PC-9 (cell line): ENCODE measurements at regions not wholly inside any gene's neighbourhood (a gene's known extent, or its start where the extent isn't known, plus 50 kb on each side); places are given as distances from the start of the nearest gene placed in this dataset.

Experiments
- BruUV-seq: library from RNA; stranded (reverse); fragments of 400-500 nt; replicated peaks from 2 replicates; lab custom pipeline; 2021; lab: Mats Ljungman, UMichigan
- CTCF ChIA-PET: fragments of 300-600 bp; sonication (Branson Sonifier 250); formaldehyde crosslinking; loops from one replicate; lab custom pipeline; 2022; ENCODE audit warnings: antibody characterized with exemption; lab: Charles Lee
- POLR2A ChIA-PET: fragments of 300-600 bp; sonication (Branson Sonifier 250); formaldehyde crosslinking; loops from one replicate; lab custom pipeline; 2022; ENCODE audit warnings: antibody characterized with exemption; ENCODE audit not compliant: unreplicated experiment; lab: Charles Lee
- DNase-seq, 2 experiments: peaks; one replicate each; pipeline versions ENCODE4 v3.0.0 to v3.0.0-alpha.2; 2015 to 2022; ENCODE audit warnings: mixed read lengths in 1 of 2
- H2AFZ ChIP-seq: fragments of 200-600 bp; sonication (generic); 2 replicates; pipeline ENCODE4 v1.8.1; 2017; ENCODE audit warnings: antibody characterized with exemption
- H3F3A ChIP-seq: fragments of 200-600 bp; sonication (generic); 2 replicates; pipeline ENCODE4 v1.8.1; 2017; ENCODE audit warnings: antibody characterized with exemption, mild to moderate bottlenecking, low read depth; ENCODE audit not compliant: insufficient read depth
- H3K27ac ChIP-seq: fragments of 200-600 bp; sonication (generic); 2 replicates; pipeline ENCODE4 v1.6.1; 2016; ENCODE audit warnings: mixed run types
- H3K27me3 ChIP-seq: fragments of 200-600 bp; sonication (generic); 2 replicates; pipeline ENCODE4 v1.6.1; 2016; ENCODE audit warnings: low read depth, mixed run types; ENCODE audit not compliant: insufficient read depth
- H3K36me3 ChIP-seq: fragments of 200-600 bp; sonication (generic); 2 replicates; pipeline ENCODE4 v1.6.1; 2016; ENCODE audit warnings: low read depth, mixed run types
- H3K4me1 ChIP-seq: fragments of 200-600 bp; sonication (generic); replicated peaks from 2 replicates; pipeline ENCODE4 v1.6.1; 2016; ENCODE audit warnings: mixed run types; ENCODE audit not compliant: insufficient read depth
- H3K4me2 ChIP-seq: fragments of 200-600 bp; sonication (generic); 2 replicates; pipeline ENCODE4 v1.6.1; 2017; ENCODE audit warnings: mixed run types
- H3K4me3 ChIP-seq: fragments of 200-600 bp; sonication (generic); 2 replicates; pipeline ENCODE4 v1.6.1; 2016; ENCODE audit warnings: mixed run types
- H3K79me2 ChIP-seq: fragments of 200-600 bp; sonication (generic); 2 replicates; pipeline ENCODE4 v1.6.1; 2017; ENCODE audit warnings: low read depth, mixed run types
- H3K9me2 ChIP-seq: fragments of 200-600 bp; sonication (generic); 2 replicates; pipeline ENCODE4 v1.8.1; 2017; ENCODE audit warnings: mild to moderate bottlenecking; ENCODE audit not compliant: insufficient read depth
- H3K9me3 ChIP-seq: fragments of 200-600 bp; sonication (generic); 2 replicates; pipeline ENCODE4 v1.8.1; 2016; ENCODE audit warnings: low read depth; ENCODE audit not compliant: insufficient read depth
- H4K20me1 ChIP-seq: fragments of 200-600 bp; sonication (generic); 2 replicates; pipeline ENCODE4 v1.8.1; 2017; ENCODE audit not compliant: insufficient read depth
- EZH2 ChIP-seq: fragments of 200-600 bp; sonication (generic); IDR thresholded peaks from 2 replicates; pipeline ENCODE4 v1.8.0; 2017; ENCODE audit warnings: antibody characterized with exemption, low read depth
- intact Hi-C: fragments of 100-400 bp; cut with micrococcal nuclease; formaldehyde crosslinking; loops from one replicate; pipeline ENCODE4 v1.10.0; 2022; ENCODE audit not compliant: unreplicated experiment
- TF ChIP-seq, protein P1 (sequence below): fragments of 200-600 bp; sonication (generic); conservative IDR thresholded peaks from 2 replicates; pipeline ENCODE4 v1.6.1; 2017; ENCODE audit warnings: mixed run types, antibody characterized with exemption, mild to moderate bottlenecking, moderate library complexity

DNA sequence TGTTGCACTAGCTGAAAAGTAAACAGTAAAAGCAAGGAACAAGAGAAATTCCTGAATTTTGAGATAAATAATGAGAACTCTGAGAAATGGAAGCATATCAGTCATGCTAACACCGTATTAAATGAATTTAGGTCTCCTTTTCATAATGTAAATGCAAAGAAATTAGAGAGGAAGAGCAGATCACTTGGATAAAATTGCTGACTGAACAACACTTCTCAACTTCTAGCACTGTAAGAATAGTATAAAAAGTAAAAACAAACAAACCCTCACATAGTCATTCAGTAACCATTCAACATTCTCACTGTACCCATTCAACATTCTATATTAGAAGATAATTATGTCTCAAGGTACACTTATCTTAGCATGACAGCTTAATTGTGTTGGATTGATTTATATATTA, 217.3 kb upstream of the LRFN5 start:
- no peak for DNase-seq
- no peaks in the 10 kb centered on the region for H3K4me1 ChIP-seq
- BruUV-seq = no TSS peak
- H4K20me1 ChIP-seq = no peaks in the 10 kb centered on the region
- no peaks in the 10 kb centered on the region for H3K9me2 ChIP-seq
- no peaks in the 10 kb centered on the region for H3K27me3 ChIP-seq
- H3K36me3 ChIP-seq = no peaks in the 10 kb centered on the region
- H3F3A ChIP-seq = no peaks in the 10 kb centered on the region
- no peak overlapping the region for H3K27ac ChIP-seq
- TF ChIP-seq EZH2 = no peak
- TF ChIP-seq, protein P1, sequence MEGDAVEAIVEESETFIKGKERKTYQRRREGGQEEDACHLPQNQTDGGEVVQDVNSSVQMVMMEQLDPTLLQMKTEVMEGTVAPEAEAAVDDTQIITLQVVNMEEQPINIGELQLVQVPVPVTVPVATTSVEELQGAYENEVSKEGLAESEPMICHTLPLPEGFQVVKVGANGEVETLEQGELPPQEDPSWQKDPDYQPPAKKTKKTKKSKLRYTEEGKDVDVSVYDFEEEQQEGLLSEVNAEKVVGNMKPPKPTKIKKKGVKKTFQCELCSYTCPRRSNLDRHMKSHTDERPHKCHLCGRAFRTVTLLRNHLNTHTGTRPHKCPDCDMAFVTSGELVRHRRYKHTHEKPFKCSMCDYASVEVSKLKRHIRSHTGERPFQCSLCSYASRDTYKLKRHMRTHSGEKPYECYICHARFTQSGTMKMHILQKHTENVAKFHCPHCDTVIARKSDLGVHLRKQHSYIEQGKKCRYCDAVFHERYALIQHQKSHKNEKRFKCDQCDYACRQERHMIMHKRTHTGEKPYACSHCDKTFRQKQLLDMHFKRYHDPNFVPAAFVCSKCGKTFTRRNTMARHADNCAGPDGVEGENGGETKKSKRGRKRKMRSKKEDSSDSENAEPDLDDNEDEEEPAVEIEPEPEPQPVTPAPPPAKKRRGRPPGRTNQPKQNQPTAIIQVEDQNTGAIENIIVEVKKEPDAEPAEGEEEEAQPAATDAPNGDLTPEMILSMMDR = no peak
- H3K4me2 ChIP-seq = no peak overlapping the region
- no peak overlapping the region for H2AFZ ChIP-seq
- ChIA-PET POLR2A (no interaction called here), CTCF (no interaction called here)
- no peaks in the 10 kb centered on the region for H3K79me2 ChIP-seq
- H3K4me3 ChIP-seq = no peak overlapping the region
- no peaks in the 10 kb centered on the region for H3K9me3 ChIP-seq
- intact Hi-C loops = no loop called here

DNA sequence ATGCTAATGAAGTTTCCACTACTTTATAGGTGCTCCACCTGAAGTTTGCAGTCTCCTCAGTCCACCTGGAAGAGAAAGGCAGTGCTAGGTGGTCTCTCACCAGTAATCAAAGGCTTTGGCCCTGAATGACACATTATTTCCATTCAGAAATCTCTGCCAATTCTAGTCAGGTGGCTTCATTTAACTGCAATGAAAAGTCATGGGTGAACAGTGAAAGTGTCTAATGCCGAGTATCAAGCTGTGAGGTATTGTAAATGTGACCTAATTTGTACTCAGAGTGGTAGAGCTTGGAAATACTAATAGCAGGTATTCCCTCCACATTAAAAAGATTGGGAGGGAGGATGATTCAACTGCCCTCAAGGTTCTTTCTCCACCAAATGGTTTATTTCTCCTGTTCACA, 220.9 kb upstream of the LRFN5 start:
- DNase-seq = no peak
- Histone ChIP-seq H4K20me1 (no peaks in the 10 kb centered on the region), H2AFZ (no peak overlapping the region), H3K27ac (no peak overlapping the region), H3K79me2 (no peaks in the 10 kb centered on the region), H3K4me3 (no peak overlapping the region), H3F3A (no peaks in the 10 kb centered on the region), H3K4me2 (no peak overlapping the region), H3K27me3 (no peaks in the 10 kb centered on the region), H3K9me3 (no peaks in the 10 kb centered on the region), H3K9me2 (no peaks in the 10 kb centered on the region), H3K36me3 (no peaks in the 10 kb centered on the region), H3K4me1 (no peaks in the 10 kb centered on the region)
- POLR2A ChIA-PET = no interaction called here
- no peak for TF ChIP-seq EZH2
- TF ChIP-seq, protein P1 = no peak
- CTCF ChIA-PET = no interaction called here
- BruUV-seq = no TSS peak
- intact Hi-C loops = no loop called here

DNA sequence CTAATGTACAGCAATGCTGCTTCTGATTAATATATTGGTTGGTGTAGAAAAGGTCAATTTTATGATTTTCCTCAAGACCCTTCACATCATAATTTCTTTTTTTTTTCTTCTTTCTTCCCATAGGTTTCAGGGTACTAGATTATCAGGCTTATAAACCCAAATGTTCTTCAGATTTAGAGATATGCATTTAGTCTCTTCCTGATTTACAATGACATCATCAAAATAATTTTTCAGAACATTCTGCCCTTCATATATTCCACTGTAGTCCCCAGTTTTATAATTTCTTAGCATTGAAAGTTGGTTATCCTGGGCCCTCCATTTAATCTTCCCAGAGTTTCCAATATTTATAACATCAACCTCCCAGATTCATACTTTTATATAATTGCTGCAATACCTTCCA, 226.7 kb upstream of the LRFN5 start:
- intact Hi-C loops = no loop called here
- BruUV-seq = no TSS peak
- no peaks in the 10 kb centered on the region for H3K79me2 ChIP-seq
- H3K9me2 ChIP-seq = no peaks in the 10 kb centered on the region
- H3K27ac ChIP-seq = no peak overlapping the region
- no peaks in the 10 kb centered on the region for H4K20me1 ChIP-seq
- no peaks in the 10 kb centered on the region for H3K4me1 ChIP-seq
- no peaks in the 10 kb centered on the region for H3K9me3 ChIP-seq
- no peaks in the 10 kb centered on the region for H3K36me3 ChIP-seq
- no peaks in the 10 kb centered on the region for H3F3A ChIP-seq
- H2AFZ ChIP-seq = no peak overlapping the region
- no peak overlapping the region for H3K4me2 ChIP-seq
- TF ChIP-seq, protein P1 = no peak
- no peak for TF ChIP-seq EZH2
- ChIA-PET CTCF (no interaction called here), POLR2A (interaction anchor here (0.6 kb wide), 1 partner anchor 609 kb away, joined by 5 read pairs; no protein-coding TSS in a partner anchor)
- no peak overlapping the region for H3K4me3 ChIP-seq
- no peak for DNase-seq
- no peaks in the 10 kb centered on the region for H3K27me3 ChIP-seq
